Trophoblast cell (in vitro differentiated cells and primary cell): ENCODE measurements at regions not wholly inside any gene's neighbourhood (a gene's known extent, or its start where the extent isn't known, plus 50 kb on each side); places are given as distances from the start of the nearest gene placed in this dataset.
"Not testable (repeated sequence)": the region's sequence is repeated elsewhere in the genome, so short reads cannot be mapped to it uniquely, and the experiment has no call there.

ENCODE experiments used
- DNase-seq, 2 donors: peaks; one replicate each; pipeline ENCODE4 v3.0.0-alpha.2; 2016
- H2AFZ ChIP-seq: 2 replicates; pipeline ENCODE4 v1.6.1; 2013; ENCODE audit warnings: low read length, moderate library complexity, mild to moderate bottlenecking; ENCODE audit not compliant: insufficient read depth, poor library complexity
- H2AK5ac ChIP-seq: 2 replicates; pipeline ENCODE4 v1.6.1; 2013; ENCODE audit warnings: mild to moderate bottlenecking, low read length
- H2BK120ac ChIP-seq: 2 replicates; pipeline ENCODE4 v1.6.1; 2013; ENCODE audit warnings: low read length, mild to moderate bottlenecking, moderate library complexity; ENCODE audit not compliant: insufficient read depth, poor library complexity
- H2BK12ac ChIP-seq: 2 replicates; pipeline ENCODE4 v1.6.1; 2013; ENCODE audit warnings: mild to moderate bottlenecking, low read length, moderate library complexity
- H2BK5ac ChIP-seq: 2 replicates; pipeline ENCODE4 v1.6.1; 2013; ENCODE audit warnings: low read length, low read depth, moderate library complexity, mild to moderate bottlenecking; ENCODE audit not compliant: poor library complexity
- H3K14ac ChIP-seq: 2 replicates; pipeline ENCODE4 v1.6.1; 2013; ENCODE audit warnings: mild to moderate bottlenecking, low read length
- H3K18ac ChIP-seq: 2 replicates; pipeline ENCODE4 v1.6.1; 2013; ENCODE audit warnings: mild to moderate bottlenecking, low read length
- H3K23ac ChIP-seq: 2 replicates; pipeline ENCODE4 v1.6.1; 2013; ENCODE audit warnings: low read length
- H3K27ac ChIP-seq: 2 replicates; pipeline ENCODE4 v1.5.1; 2013; ENCODE audit warnings: low read depth, mild to moderate bottlenecking, inconsistent platforms, low read length, moderate library complexity
- H3K27me3 ChIP-seq: 2 replicates; pipeline ENCODE4 v1.6.1; 2013; ENCODE audit warnings: inconsistent platforms, mild to moderate bottlenecking, low read length, moderate library complexity; ENCODE audit not compliant: insufficient read depth
- H3K36me3 ChIP-seq, 2 experiments: 1 replicate in 1 of 2; 2 replicates in 1 of 2; pipeline ENCODE4 v1.6.1; 2013; ENCODE audit warnings: low read length in 2 of 2, mild to moderate bottlenecking in 2 of 2, moderate library complexity in 1 of 2; ENCODE audit not compliant: insufficient read depth in 2 of 2, control insufficient read depth in 1 of 2
- H3K4ac ChIP-seq: 2 replicates; pipeline ENCODE4 v1.6.1; 2013; ENCODE audit warnings: low read depth, mild to moderate bottlenecking, low read length, moderate library complexity
- H3K4me1 ChIP-seq, 2 experiments: 1 replicate in 1 of 2; 2 replicates in 1 of 2; pipeline ENCODE4 v1.6.1; 2013; ENCODE audit warnings: low read length in 2 of 2, mild to moderate bottlenecking in 2 of 2, moderate library complexity in 1 of 2; ENCODE audit not compliant: insufficient read depth in 2 of 2, control insufficient read depth in 1 of 2
- H3K4me2 ChIP-seq: 2 replicates; pipeline ENCODE4 v1.6.1; 2013; ENCODE audit warnings: inconsistent platforms, mild to moderate bottlenecking, low read length, moderate library complexity
- H3K4me3 ChIP-seq: 2 replicates; pipeline ENCODE4 v1.5.1; 2013; ENCODE audit warnings: mild to moderate bottlenecking, low read depth, low read length, inconsistent platforms
- H3K79me1 ChIP-seq: one replicate; pipeline ENCODE4 v1.6.1; 2013; ENCODE audit warnings: low read length
- H3K79me2 ChIP-seq: 2 replicates; pipeline ENCODE4 v1.6.1; 2013; ENCODE audit warnings: low read length, mild to moderate bottlenecking; ENCODE audit not compliant: control insufficient read depth, insufficient read depth, poor library complexity
- H3K9ac ChIP-seq: 2 replicates; pipeline ENCODE4 v1.6.1; 2013; ENCODE audit warnings: mild to moderate bottlenecking, low read length
- H3K9me3 ChIP-seq: 2 replicates; pipeline ENCODE4 v1.6.1; 2013; ENCODE audit warnings: low read depth, mild to moderate bottlenecking, control low read depth, inconsistent platforms, low read length; ENCODE audit not compliant: insufficient read depth
- H4K12ac ChIP-seq: 2 replicates; pipeline ENCODE4 v1.6.1; 2013; ENCODE audit warnings: low read depth, mild to moderate bottlenecking, low read length, moderate library complexity
- H4K8ac ChIP-seq: 2 replicates; pipeline ENCODE4 v1.6.1; 2013; ENCODE audit warnings: low read depth, mild to moderate bottlenecking, low read length, moderate library complexity
- H4K91ac ChIP-seq: one replicate; pipeline ENCODE4 v1.6.1; 2013; ENCODE audit warnings: low read depth, mild to moderate bottlenecking, low read length, moderate library complexity
- WGBS: extraction: QIAGEN DNeasy Blood & Tissue Kit; methylation state at CpG from one replicate; pipeline ENCODE4 v1.1.7; 2013; ENCODE audit warnings: missing lambda C conversion rate; ENCODE audit not compliant: insufficient read length, insufficient coverage; ENCODE audit errors: extremely low coverage; 5-methylcytosine and 5-hydroxymethylcytosine counted together

GRCh38 chr9:67550044-67550443 is 308.7 kb upstream of the ANKRD20A1 start:
- no CpG with 5 or more reads among the region's 6 CpGs for WGBS
- H3K79me1 ChIP-seq, H4K91ac ChIP-seq, H3K27ac ChIP-seq, H3K4ac ChIP-seq, H3K18ac ChIP-seq, H2BK5ac ChIP-seq, DNase-seq, H3K9ac ChIP-seq, H3K4me2 ChIP-seq, H2AK5ac ChIP-seq, H3K23ac ChIP-seq, H3K4me1 ChIP-seq, H4K8ac ChIP-seq, H3K36me3 ChIP-seq, H4K12ac ChIP-seq, H2BK12ac ChIP-seq, H3K27me3 ChIP-seq, H3K14ac ChIP-seq, H2BK120ac ChIP-seq, H2AFZ ChIP-seq, H3K9me3 ChIP-seq, H3K79me2 ChIP-seq, H3K4me3 ChIP-seq: not testable (repeated sequence)

DNA sequence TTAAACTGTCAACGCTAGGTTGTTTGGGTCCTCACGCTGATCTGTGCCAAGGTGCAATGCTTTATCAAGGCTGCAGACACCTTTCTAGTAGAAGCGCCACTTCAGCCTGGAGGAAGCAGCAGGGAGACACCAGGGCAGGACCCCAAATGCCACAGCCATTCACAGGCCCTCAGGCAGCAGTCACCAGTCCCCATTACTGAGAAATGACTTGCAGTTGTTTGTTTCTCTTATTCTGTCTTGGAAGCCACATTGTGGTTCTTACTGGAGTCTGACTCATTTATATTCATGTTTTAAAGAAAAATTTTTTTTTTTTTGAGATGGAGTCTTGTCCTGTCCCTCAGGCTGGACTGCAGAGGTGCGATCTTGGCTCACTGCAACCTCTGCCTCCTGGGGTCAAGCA is 328.9 kb upstream of the ANKRD20A1 start:
- not testable (repeated sequence) for H2BK120ac ChIP-seq, H3K9me3 ChIP-seq, H3K4ac ChIP-seq, H4K91ac ChIP-seq, DNase-seq, H3K79me2 ChIP-seq, H3K27me3 ChIP-seq, H3K4me1 ChIP-seq, H3K36me3 ChIP-seq, H2BK12ac ChIP-seq, H3K27ac ChIP-seq, H3K4me3 ChIP-seq, H3K14ac ChIP-seq, H4K12ac ChIP-seq, H3K9ac ChIP-seq, H3K79me1 ChIP-seq, H3K4me2 ChIP-seq, H2BK5ac ChIP-seq, H4K8ac ChIP-seq, H2AK5ac ChIP-seq, H2AFZ ChIP-seq, H3K23ac ChIP-seq, H3K18ac ChIP-seq
- WGBS, result no CpG with 5 or more reads among the region's 4 CpGs

- H2BK12ac ChIP-seq, H2AK5ac ChIP-seq, H2AFZ ChIP-seq, H3K79me1 ChIP-seq, H2BK120ac ChIP-seq, H3K4ac ChIP-seq, H3K79me2 ChIP-seq, H4K12ac ChIP-seq, DNase-seq, H3K27me3 ChIP-seq, H2BK5ac ChIP-seq, H3K4me3 ChIP-seq, H4K8ac ChIP-seq, H3K14ac ChIP-seq, H3K9ac ChIP-seq, H3K9me3 ChIP-seq, H3K18ac ChIP-seq, H3K27ac ChIP-seq, H3K36me3 ChIP-seq, H3K23ac ChIP-seq, H4K91ac ChIP-seq, H3K4me2 ChIP-seq, H3K4me1 ChIP-seq: not testable (repeated sequence)
- no CpG with 5 or more reads among the region's 5 CpGs for WGBS
Measured at GRCh38 chr9:67516938-67517337, 341.8 kb upstream of the ANKRD20A1 start.

DNA sequence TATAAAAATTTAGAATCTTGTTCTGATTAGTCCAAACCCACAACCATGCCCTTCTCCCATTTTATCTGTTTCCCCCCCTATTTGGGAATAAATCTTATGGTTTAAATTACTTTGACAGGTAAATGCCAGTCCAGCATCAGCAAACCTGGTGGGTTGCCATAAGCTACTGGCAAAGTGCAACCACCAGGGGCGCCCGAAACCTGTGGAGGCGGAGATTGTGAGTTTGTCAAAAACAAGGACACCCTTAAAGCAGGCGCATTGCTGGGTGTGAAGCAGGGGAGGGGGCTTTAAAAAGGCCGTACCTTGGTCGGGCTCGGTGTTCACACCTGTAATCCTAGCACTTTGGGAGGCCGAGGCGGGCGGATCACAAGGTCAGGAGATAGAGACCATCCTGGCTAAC is 344.1 kb upstream of the ANKRD20A1 start:
- H2BK12ac ChIP-seq, H3K9me3 ChIP-seq, H3K4me2 ChIP-seq, H3K27ac ChIP-seq, H4K91ac ChIP-seq, H3K79me1 ChIP-seq, H3K4me1 ChIP-seq, H2AFZ ChIP-seq, H2BK5ac ChIP-seq, H3K36me3 ChIP-seq, H3K4me3 ChIP-seq, H3K14ac ChIP-seq, H3K18ac ChIP-seq, H3K9ac ChIP-seq, H3K79me2 ChIP-seq, H4K12ac ChIP-seq, DNase-seq, H2BK120ac ChIP-seq, H3K23ac ChIP-seq, H3K4ac ChIP-seq, H3K27me3 ChIP-seq, H4K8ac ChIP-seq, H2AK5ac ChIP-seq: not testable (repeated sequence)
- WGBS, result no CpG with 5 or more reads among the region's 10 CpGs
